Mesendoderm (in vitro differentiated cells): ENCODE measurements at regions not wholly inside any gene's neighbourhood (a gene's known extent, or its start where the extent isn't known, plus 50 kb on each side); places are given as distances from the start of the nearest gene placed in this dataset.

ENCODE experiments used
- DNase-seq: peaks from one replicate; pipeline ENCODE4 v3.0.0; 2013
- H2AK5ac ChIP-seq: 2 replicates; pipeline ENCODE4 v1.6.1; 2013; ENCODE audit warnings: low read length, inconsistent platforms
- H2BK120ac ChIP-seq: 2 replicates; pipeline ENCODE4 v1.6.1; 2013; ENCODE audit warnings: low read depth, mild to moderate bottlenecking, low read length, moderate library complexity, mixed read lengths
- H2BK15ac ChIP-seq: replicated peaks from 2 replicates; pipeline ENCODE4 v1.6.1; 2013; ENCODE audit warnings: low read depth, mild to moderate bottlenecking, moderate library complexity
- H2BK5ac ChIP-seq: 2 replicates; pipeline ENCODE4 v1.6.1; 2013; ENCODE audit warnings: low read length, inconsistent platforms
- H3K18ac ChIP-seq: 2 replicates; pipeline ENCODE4 v1.6.1; 2013; ENCODE audit warnings: mild to moderate bottlenecking, low read length, mixed read lengths
- H3K23ac ChIP-seq: one replicate; pipeline ENCODE4 v1.6.1; 2013; ENCODE audit warnings: low read length
- H3K27ac ChIP-seq: 2 replicates; pipeline ENCODE4 v1.5.1; 2013; ENCODE audit warnings: low read depth, mild to moderate bottlenecking, inconsistent platforms, low read length, moderate library complexity
- H3K27me3 ChIP-seq: 2 replicates; pipeline ENCODE4 v1.6.1; 2013; ENCODE audit warnings: low read length, control low read depth, mild to moderate bottlenecking, inconsistent platforms; ENCODE audit not compliant: insufficient read depth, poor library complexity
- H3K36me3 ChIP-seq: 2 replicates; pipeline ENCODE4 v1.6.1; 2013; ENCODE audit warnings: low read length, inconsistent platforms; ENCODE audit not compliant: control insufficient read depth, insufficient read depth
- H3K4ac ChIP-seq: one replicate; pipeline ENCODE4 v1.6.1; 2013; ENCODE audit warnings: low read depth, mild to moderate bottlenecking, low read length, moderate library complexity
- H3K4me1 ChIP-seq: 2 replicates; pipeline ENCODE4 v1.6.1; 2013; ENCODE audit warnings: low read depth, low read length, inconsistent platforms; ENCODE audit not compliant: control insufficient read depth
- H3K4me2 ChIP-seq: 2 replicates; pipeline ENCODE4 v1.6.1; 2013; ENCODE audit warnings: low read length
- H3K4me3 ChIP-seq: 2 replicates; pipeline ENCODE4 v1.5.1; 2013; ENCODE audit warnings: mild to moderate bottlenecking, low read length
- H3K56ac ChIP-seq: one replicate; pipeline ENCODE4 v1.6.1; 2013; ENCODE audit warnings: low read length
- H3K79me1 ChIP-seq: 2 replicates; pipeline ENCODE4 v1.6.1; 2013; ENCODE audit warnings: low read length, inconsistent platforms
- H3K79me2 ChIP-seq: 2 replicates; pipeline ENCODE4 v1.6.1; 2013; ENCODE audit warnings: mild to moderate bottlenecking, low read length; ENCODE audit not compliant: control insufficient read depth, insufficient read depth
- H3K9ac ChIP-seq: 2 replicates; pipeline ENCODE4 v1.6.1; 2013; ENCODE audit warnings: low read length, inconsistent platforms
- H4K5ac ChIP-seq: one replicate; pipeline ENCODE4 v1.6.1; 2013; ENCODE audit warnings: low read length
- H4K8ac ChIP-seq: one replicate; pipeline ENCODE4 v1.6.1; 2013; ENCODE audit warnings: low read depth, mild to moderate bottlenecking, control low read depth, low read length, moderate library complexity
- WGBS: extraction: QIAGEN DNeasy Blood & Tissue Kit; methylation state at CpG from one replicate; pipeline ENCODE4 v1.1.7; 2013; ENCODE audit warnings: low lambda C conversion rate, missing lambda C conversion rate; ENCODE audit not compliant: insufficient coverage; ENCODE audit errors: extremely low coverage; 5-methylcytosine and 5-hydroxymethylcytosine counted together

DNA sequence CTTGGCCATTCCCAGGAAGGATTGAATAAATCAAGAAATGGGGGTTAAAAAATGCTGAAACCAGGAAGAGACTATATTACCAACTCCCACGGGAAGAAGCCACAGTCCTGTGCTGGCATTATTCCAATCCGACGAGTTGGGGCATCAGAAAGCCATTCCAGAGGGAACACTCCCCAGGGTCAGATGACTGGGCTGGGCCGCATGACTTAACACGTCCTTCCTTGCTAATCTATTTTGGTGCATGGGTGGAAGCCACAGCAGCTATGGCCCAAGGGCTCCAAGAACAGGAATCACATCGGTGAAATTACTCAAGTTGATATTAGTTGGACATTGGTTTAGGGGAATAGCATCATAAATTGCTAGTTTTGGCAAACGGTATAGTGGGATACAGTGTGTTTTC is 592.9 kb upstream of the NRP1 start:
- Histone ChIP-seq H3K9ac (no peak overlapping the region), H2AK5ac (no peak overlapping the region), H2BK15ac (no peak overlapping the region), H3K18ac (no peak overlapping the region), H3K4me1 (no peaks in the 10 kb centered on the region), H3K36me3 (no peaks in the 10 kb centered on the region), H3K4ac (no peak overlapping the region), H2BK5ac (no peak overlapping the region), H4K5ac (no peak overlapping the region), H3K4me3 (no peak overlapping the region), H3K27ac (no peak overlapping the region), H3K79me2 (no peaks in the 10 kb centered on the region), H3K79me1 (no peaks in the 10 kb centered on the region), H3K23ac (no peak overlapping the region), H3K27me3 (no peaks in the 10 kb centered on the region), H3K4me2 (no peak overlapping the region), H3K56ac (no peak overlapping the region), H2BK120ac (no peak overlapping the region), H4K8ac (no peak overlapping the region)
- DNase-seq, result no peak
- no CpG with 5 or more reads among the region's 7 CpGs for WGBS

DNA sequence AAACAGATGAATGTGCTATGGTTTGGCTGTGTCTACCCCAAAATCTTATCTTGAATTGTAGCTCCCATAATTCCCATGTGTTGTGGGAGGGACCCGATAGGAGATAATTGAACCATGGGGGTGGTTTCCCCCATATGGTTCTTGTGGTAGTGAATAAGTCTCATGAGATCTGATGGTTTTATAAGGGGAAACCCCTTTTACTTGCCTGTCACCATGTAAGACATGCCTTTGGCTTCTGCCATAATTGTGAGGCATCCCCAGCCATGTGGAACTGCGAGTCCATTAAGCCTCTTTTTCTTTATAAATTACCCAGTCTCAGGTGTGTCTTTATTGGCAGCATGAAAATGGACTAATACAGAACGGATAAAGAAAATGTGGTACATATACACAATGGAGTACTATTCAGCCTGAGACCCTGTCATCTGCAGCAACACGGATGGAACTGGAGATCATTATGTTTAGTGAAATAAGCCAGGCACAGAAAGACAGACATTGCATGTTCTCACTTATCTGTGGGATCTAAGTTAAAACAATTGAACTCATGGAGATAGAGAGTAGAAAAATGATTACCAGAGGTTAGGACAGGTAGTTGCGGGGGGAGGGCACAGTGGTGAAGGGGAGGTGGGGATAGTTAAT is 587.6 kb upstream of the NRP1 start:
- Histone ChIP-seq H3K79me1 (no peaks in the 10 kb centered on the region), H3K27me3 (no peaks in the 10 kb centered on the region), H4K5ac (no peak overlapping the region), H3K4me2 (no peak overlapping the region), H3K4me1 (no peaks in the 10 kb centered on the region), H3K79me2 (no peaks in the 10 kb centered on the region), H3K9ac (no peak overlapping the region), H2BK120ac (no peak overlapping the region), H3K4ac (no peak overlapping the region), H2BK5ac (no peak overlapping the region), H3K4me3 (no peak overlapping the region), H3K36me3 (no peaks in the 10 kb centered on the region), H2BK15ac (no peak overlapping the region), H3K18ac (no peak overlapping the region), H4K8ac (no peak overlapping the region), H2AK5ac (no peak overlapping the region), H3K56ac (no peak overlapping the region), H3K23ac (no peak overlapping the region), H3K27ac (no peak overlapping the region)
- no peak for DNase-seq
- no CpG with 5 or more reads among the region's 5 CpGs for WGBS

DNA sequence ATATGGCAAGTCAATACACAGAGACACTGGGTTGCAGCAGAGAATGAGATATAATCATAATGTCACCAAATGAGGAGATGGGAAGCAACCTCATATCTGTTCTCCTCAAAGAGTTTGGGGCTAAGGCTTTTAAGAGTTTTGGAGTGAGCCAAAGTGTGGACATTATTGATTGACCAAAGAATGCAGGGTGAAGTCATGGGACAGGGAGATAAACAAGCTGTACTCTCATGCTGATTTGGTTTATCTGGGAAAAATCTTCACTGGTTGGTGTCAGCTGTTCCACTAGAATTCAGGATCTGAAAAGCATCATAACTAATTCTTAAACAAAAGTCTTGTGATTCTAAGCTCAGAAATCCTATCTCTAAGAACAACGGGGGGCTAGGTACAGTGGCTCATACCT is 585.9 kb upstream of the NRP1 start:
- Histone ChIP-seq H4K5ac (no peak overlapping the region), H2BK15ac (no peak overlapping the region), H4K8ac (no peak overlapping the region), H2AK5ac (no peak overlapping the region), H3K9ac (no peak overlapping the region), H3K27ac (no peak overlapping the region), H3K4me1 (no peaks in the 10 kb centered on the region), H3K4me2 (no peak overlapping the region), H3K4ac (no peak overlapping the region), H3K36me3 (no peaks in the 10 kb centered on the region), H3K79me1 (no peaks in the 10 kb centered on the region), H2BK5ac (no peak overlapping the region), H2BK120ac (no peak overlapping the region), H3K27me3 (no peaks in the 10 kb centered on the region), H3K18ac (no peak overlapping the region), H3K23ac (no peak overlapping the region), H3K79me2 (no peaks in the 10 kb centered on the region), H3K4me3 (no peak overlapping the region), H3K56ac (no peak overlapping the region)
- WGBS, result no CpG with 5 or more reads among the region's 1 CpG
- DNase-seq, result no peak

GRCh38 chr10:33919244-33919643 is 584.8 kb upstream of the NRP1 start:
- DNase-seq, result peak; percentile 84
- no peaks in the 10 kb centered on the region for H3K79me1 ChIP-seq
- H3K4me3 ChIP-seq, result no peak overlapping the region
- H3K9ac ChIP-seq, result no peak overlapping the region
- H2BK15ac ChIP-seq, result no peak overlapping the region
- H3K4me2 ChIP-seq, result no peak overlapping the region
- H3K27me3 ChIP-seq, result no peaks in the 10 kb centered on the region
- H3K27ac ChIP-seq, result no peak overlapping the region
- no peak overlapping the region for H2AK5ac ChIP-seq
- H3K79me2 ChIP-seq, result no peaks in the 10 kb centered on the region
- H3K4ac ChIP-seq, result no peak overlapping the region
- no peaks in the 10 kb centered on the region for H3K36me3 ChIP-seq
- H4K8ac ChIP-seq, result no peak overlapping the region
- no CpG with 5 or more reads among the region's 1 CpG for WGBS
- H2BK5ac ChIP-seq, result no peak overlapping the region
- no peaks in the 10 kb centered on the region for H3K4me1 ChIP-seq
- H3K23ac ChIP-seq, result no peak overlapping the region
- H3K18ac ChIP-seq, result no peak overlapping the region
- H3K56ac ChIP-seq, result no peak overlapping the region
- H4K5ac ChIP-seq, result no peak overlapping the region
- H2BK120ac ChIP-seq, result no peak overlapping the region

GRCh38 chr10:33917069-33917780 is 582.8 kb upstream of the NRP1 start:
- Histone ChIP-seq H3K23ac (no peak overlapping the region), H3K4me3 (no peak overlapping the region), H3K36me3 (no peaks in the 10 kb centered on the region), H3K56ac (no peak overlapping the region), H2BK5ac (no peak overlapping the region), H2AK5ac (no peak overlapping the region), H3K79me1 (no peaks in the 10 kb centered on the region), H3K4me1 (no peaks in the 10 kb centered on the region), H3K4me2 (no peak overlapping the region), H3K9ac (no peak overlapping the region), H3K79me2 (no peaks in the 10 kb centered on the region), H4K8ac (no peak overlapping the region), H3K4ac (no peak overlapping the region), H3K27me3 (no peaks in the 10 kb centered on the region), H2BK120ac (no peak overlapping the region), H2BK15ac (no peak overlapping the region), H3K27ac (no peak overlapping the region), H4K5ac (no peak overlapping the region), H3K18ac (no peak overlapping the region)
- whole genome bisulfite sequencing, result no CpG with 5 or more reads among the region's 8 CpGs
- DNase-seq, result no peak

DNA sequence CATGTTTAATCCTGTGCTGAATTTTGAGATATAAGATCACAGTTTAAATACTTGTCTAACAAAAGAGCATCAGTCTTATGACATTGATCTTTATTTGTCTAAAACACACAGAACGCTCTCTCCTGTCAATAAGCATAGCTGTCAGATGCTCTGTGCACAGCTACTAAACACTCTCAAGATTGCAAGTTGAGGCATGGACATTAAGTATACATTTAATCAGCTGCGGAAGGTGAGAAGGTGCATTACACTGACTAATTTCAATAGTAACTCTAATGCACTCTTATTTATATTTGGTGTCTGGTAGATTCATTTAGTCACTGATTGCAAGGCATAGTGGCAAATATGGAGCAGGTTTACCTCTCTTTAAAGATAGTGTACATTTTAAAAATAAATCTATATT is 580.3 kb upstream of the NRP1 start:
- Histone ChIP-seq H3K27ac (no peak overlapping the region), H3K4me2 (no peak overlapping the region), H3K4me3 (no peak overlapping the region), H3K36me3 (no peaks in the 10 kb centered on the region), H3K79me1 (no peaks in the 10 kb centered on the region), H2AK5ac (no peak overlapping the region), H2BK120ac (no peak overlapping the region), H4K8ac (no peak overlapping the region), H2BK15ac (no peak overlapping the region), H3K9ac (no peak overlapping the region), H3K4me1 (no peaks in the 10 kb centered on the region), H3K79me2 (no peaks in the 10 kb centered on the region), H4K5ac (no peak overlapping the region), H3K23ac (no peak overlapping the region), H3K4ac (no peak overlapping the region), H3K27me3 (no peaks in the 10 kb centered on the region), H3K18ac (no peak overlapping the region), H3K56ac (no peak overlapping the region), H2BK5ac (no peak overlapping the region)
- no peak for DNase-seq
- WGBS, result no CpG with 5 or more reads among the region's 2 CpGs
